CD4-positive, alpha-beta T cell treated with Interferon alpha-2 for 1 hour (primary cell): ENCODE measurements at regions not wholly inside any gene's neighbourhood (a gene's known extent, or its start where the extent isn't known, plus 50 kb on each side); places are given as distances from the start of the nearest gene placed in this dataset.

Experiments
- DNase-seq, 2 donors: peaks; one replicate each; pipeline ENCODE4 v3.0.0-alpha.2; 2020 to 2022

- DNase-seq: no peak
Measured at GRCh38 chr18:39825485-39826150, 2129.4 kb upstream of the PIK3C3 start.

GRCh38 chr18:39806525-39806924, 2148.5 kb upstream of the PIK3C3 start:
- no peak for DNase-seq

GRCh38 chr18:39805218-39805617, 2149.8 kb upstream of the PIK3C3 start:
- DNase-seq: no peak

- no peak for DNase-seq
Measured at GRCh38 chr18:39802648-39803229, 2152.3 kb upstream of the PIK3C3 start.

DNA sequence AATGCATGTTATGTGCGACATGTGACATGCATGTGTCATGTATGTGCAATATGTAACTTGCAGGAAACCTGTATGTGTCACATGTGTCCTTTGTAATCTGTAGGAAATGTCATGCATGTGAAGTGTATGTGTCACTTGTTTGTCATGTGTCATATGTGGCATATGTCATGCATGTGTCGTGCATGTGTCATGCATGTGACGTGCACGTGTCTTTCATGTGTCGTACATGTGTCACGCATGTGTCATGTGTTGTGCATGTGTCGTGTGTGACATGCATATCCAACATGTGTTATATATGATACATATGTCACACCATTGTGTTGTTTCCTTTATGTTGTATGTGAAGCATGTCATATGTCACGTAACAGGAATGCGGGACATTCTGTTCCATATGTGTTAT, 2153.2 kb upstream of the PIK3C3 start:
- DNase-seq: no peak

- DNase-seq: no peak
Measured at GRCh38 chr18:39801010-39801409, 2154.0 kb upstream of the PIK3C3 start.

- no peak for DNase-seq
Measured at GRCh38 chr18:39799006-39799405, 2156.0 kb upstream of the PIK3C3 start.

GRCh38 chr18:39796393-39796792, 2158.6 kb upstream of the PIK3C3 start:
- DNase-seq: no peak

- DNase-seq: no peak
Measured at GRCh38 chr18:39795350-39795749, 2159.7 kb upstream of the PIK3C3 start.

- no peak for DNase-seq
Measured at GRCh38 chr18:39793609-39794008, 2161.4 kb upstream of the PIK3C3 start.

- no peak for DNase-seq
Measured at GRCh38 chr18:39788383-39788782, 2166.7 kb upstream of the PIK3C3 start.

DNA sequence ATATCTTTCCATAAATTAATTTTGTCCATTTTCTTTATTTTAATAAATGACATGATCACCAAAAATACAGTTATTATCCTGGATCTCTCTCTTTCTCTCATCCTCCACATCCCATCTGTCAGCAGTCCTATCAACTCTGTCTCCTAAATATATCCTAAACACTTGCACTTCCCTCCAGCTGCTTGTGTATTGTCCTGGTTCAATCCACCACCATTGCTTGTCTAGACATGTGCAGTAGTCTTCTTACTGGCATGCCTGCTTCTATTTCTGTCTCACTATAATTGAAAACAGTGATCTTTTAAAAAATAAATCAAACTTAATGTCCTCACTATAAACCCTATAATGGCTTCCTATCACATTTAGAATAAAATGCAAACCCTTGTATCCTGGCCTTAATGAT, 2168.6 kb upstream of the PIK3C3 start:
- no peak for DNase-seq

GRCh38 chr18:39784541-39784940, 2170.5 kb upstream of the PIK3C3 start:
- DNase-seq: no peak

GRCh38 chr18:39781565-39781964, 2173.5 kb upstream of the PIK3C3 start:
- DNase-seq: no peak

DNA sequence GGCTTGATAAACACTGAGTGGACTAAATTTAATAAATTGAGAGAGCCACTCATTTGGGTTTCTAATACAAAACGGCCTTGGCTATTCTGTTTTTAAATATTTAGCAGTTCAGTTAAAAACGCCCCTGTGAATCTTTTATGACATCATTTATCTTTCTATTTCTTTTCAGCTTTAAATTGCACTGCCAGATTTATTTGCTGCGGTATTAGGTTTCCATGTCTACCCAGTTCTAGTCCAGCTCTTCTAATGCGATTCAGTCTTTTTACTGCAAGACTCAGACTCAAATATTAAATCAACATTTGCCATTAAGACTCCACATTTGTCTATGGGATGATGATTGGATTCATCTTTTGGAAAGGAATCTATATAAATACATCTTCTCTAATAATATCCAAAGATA, 2174.3 kb upstream of the PIK3C3 start:
- DNase-seq: no peak

GRCh38 chr18:39779926-39780325, 2175.1 kb upstream of the PIK3C3 start:
- DNase-seq: no peak

DNA sequence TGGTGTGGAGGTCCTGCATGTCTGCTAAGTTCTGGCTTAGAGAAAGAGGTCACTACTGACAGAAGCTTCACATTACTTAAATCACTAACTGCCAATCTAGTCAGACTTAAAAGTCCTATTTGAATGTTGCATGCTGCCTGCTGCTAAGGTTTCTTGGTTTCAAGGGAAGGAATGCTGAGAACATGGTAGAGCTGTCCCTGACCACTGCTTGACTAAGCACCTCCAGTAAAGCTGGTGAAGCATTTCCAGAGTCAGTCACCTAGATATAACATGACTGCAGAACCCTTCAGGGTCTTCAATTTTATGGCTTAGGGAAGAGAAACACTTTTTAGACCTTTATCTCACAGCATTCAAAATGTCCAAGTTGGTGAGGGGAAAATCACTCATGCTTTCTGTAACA, 2178.3 kb upstream of the PIK3C3 start:
- no peak for DNase-seq

GRCh38 chr18:39774957-39775598, 2180.0 kb upstream of the PIK3C3 start:
- DNase-seq: no peak

DNA sequence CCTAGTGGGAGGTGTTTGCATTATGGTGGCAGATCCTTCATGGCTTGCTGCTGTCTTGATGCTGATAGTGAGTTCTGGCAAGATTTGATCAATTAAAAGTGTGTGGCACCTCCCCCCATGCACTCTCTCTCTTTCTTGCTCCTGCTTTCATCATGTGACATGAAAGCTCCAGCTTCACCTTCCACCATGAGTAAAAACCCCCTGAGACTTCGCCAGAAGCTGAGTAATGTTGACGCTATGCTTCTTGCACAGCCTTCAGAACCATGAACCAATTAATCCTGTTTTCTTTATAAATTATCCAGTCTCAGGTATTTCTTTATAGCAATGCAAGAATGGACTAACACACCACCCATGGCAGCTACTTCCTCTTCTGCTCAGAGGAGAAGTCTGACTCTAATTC, 2181.4 kb upstream of the PIK3C3 start:
- no peak for DNase-seq

DNA sequence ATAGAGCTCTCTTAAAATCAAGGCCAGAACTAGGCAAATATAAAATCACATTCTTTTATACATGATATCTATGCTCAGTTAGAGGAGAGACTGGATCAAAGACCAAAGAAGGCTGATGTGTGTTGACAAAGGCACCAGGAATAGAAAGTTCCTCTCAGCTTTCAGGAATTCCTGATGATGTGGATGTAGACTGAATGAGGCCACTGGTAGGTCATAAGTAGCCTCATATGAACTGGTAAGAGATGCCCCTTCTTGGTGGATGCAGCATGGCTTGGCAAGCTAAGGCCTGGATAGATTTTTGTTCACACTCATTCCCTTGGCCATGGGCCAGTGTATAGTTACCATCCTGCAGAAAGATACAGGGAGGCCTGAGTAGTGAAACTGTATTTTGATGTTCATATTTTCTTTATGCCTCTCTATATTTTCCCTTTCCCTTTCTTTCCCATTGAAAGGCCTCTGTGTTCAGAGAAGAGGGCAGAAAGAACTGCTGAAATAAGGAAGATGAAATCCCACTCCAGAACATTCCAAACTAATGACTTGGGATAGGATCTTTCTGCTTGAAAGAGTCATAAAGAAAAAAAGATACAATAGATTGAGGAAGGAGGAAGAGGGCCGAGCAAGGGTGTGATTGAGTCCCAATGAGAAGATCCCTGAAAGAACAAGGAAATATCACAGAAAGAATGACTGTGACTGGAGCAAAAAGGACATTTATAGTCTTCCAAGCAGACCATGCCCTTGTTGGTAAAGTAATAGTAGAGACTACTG, 2182.7 kb upstream of the PIK3C3 start:
- no peak for DNase-seq

GRCh38 chr18:39770399-39770798, 2184.6 kb upstream of the PIK3C3 start:
- DNase-seq: no peak

DNA sequence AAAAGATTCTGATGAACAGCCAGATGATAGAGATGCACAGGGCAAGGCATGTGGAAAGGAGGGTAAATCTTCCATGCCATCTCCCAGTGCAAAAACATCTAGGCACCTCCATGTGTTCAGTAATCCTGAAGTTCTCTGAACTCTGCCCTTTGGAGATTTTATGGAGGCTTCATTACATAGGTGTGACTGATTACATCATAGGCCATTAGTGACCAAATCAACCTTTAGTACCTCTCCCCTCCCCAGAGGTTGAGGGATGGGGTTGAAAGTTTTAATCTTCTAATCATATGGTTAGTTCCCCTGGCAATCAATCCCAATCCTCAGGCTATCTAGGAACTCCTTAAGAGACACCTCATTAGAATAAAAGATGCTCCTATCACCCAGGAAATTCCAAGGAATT, 2190.2 kb upstream of the PIK3C3 start:
- DNase-seq: no peak

- no peak for DNase-seq
Measured at GRCh38 chr18:39761273-39761672, 2193.8 kb upstream of the PIK3C3 start.

DNA sequence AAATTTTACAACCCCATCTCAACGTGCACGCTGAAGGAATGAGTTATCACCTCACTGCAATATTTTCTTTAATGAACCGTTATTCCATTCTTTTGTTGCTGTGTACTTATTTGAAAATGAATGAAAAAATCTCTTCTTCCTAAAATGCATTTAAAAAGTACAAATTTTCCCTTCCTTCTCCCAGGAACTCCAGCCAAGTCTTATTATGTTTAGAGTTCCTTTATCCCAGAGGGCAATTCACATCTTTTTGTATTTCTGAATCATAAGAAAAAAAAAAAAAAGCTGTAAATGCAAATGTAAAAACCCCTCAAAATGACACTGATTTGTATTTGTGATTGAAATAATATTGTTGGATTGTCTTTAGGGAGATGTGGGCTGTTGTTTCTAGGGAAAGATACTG, 2194.3 kb upstream of the CELF4 start:
- no peak for DNase-seq
